ENCODE measurements at regions not wholly inside any gene's neighbourhood (a gene's known extent, or its start where the extent isn't known, plus 50 kb on each side); places are given as distances from the start of the nearest gene placed in this dataset.

DNA sequence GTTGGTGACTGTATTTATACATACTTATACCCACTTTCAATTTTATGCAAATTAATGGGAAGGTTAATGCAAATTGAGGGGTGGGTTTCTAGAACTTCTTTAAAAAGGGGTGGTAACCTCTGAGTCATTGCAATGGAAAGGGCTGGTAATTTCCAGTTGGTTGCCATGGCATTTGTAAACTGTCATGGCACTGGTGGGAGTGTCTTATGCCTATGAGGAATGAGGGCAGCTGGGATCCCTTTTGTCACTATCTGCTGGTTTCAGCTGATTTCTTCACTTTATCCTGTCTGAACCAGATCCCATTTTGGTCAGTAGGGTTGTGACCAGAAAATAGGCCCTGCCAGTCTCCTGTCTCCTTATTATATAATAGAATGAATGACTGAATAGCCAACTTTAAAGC lies 1006.7 kb upstream of the GOT2 start:
- TF ChIP-seq SREBF2 (IDR thresholded peaks at IDR 0.05), result no peak
- Histone ChIP-seq H3K9me3 (no peaks in the 10 kb centered on the region), H3K27ac (no peak overlapping the region), H3K4me3 (no peak overlapping the region), H3K4me1 (no peaks in the 10 kb centered on the region), H3K4me2 (no peak overlapping the region)
- POLR2A ChIA-PET, result no interaction called here
- no peak for FAIRE-seq
- CTCF ChIA-PET, result no interaction called here
- no peak for ATAC-seq
- DNase-seq (ENCODE audit: low read depth in 1 of 2, low spot score in 1 of 2), result no peak

DNA sequence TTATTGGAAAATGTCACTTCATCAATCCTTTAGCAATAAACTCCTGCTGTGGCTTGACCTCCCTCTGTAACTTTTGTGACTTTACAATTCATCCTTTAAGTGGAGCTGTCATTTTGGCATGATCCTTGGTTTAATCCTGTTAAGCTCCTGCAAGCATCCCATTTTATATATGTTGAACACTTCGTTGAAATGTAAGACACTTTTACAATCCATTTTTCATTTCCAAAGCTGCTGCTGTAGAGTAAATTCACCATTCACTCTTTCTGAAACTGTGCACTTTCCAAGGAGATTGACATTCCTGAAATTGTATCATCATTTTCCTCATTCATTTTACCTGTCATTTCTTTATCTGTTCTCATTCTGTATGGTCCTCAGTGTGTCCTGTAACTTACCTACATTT lies 1003.2 kb upstream of the GOT2 start:
- WGBS (ENCODE audit: missing lambda C conversion rate), result 3% methylated on average over 1 of the region's 1 CpG
- ATAC-seq (no peak), FAIRE-seq (no peak), DNase-seq (ENCODE audit: low read depth in 1 of 2, low spot score in 1 of 2) (no peak)
- Histone ChIP-seq H3K9me3 (no peaks in the 10 kb centered on the region), H3K4me3 (no peak overlapping the region), H3K27ac (no peak overlapping the region), H3K4me2 (no peak overlapping the region), H3K4me1 (no peaks in the 10 kb centered on the region)
- ChIA-PET CTCF (no interaction called here), POLR2A (no interaction called here)
- TF ChIP-seq ZSCAN20 (CRISPR knock-in tag; IDR thresholded peaks at IDR 0.05) (no peak), ZFP36 (IDR thresholded peaks at IDR 0.05; ENCODE audit: borderline replicate concordance, partially characterized antibody) (no peak), MYC (IDR thresholded peaks at IDR 0.05; ENCODE audit: borderline replicate concordance, low read length) (no peak), SMC3 (IDR thresholded peaks at IDR 0.05) (no peak), FOSB (CRISPR knock-in tag; IDR thresholded peaks at IDR 0.05) (no peak), PHF8 (IDR thresholded peaks at IDR 0.05; ENCODE audit: borderline replicate concordance, low read depth) (no peak), KDM5A (IDR thresholded peaks at IDR 0.05) (no peak), JUNB (IDR thresholded peaks at IDR 0.05) (no peak), RAD21 (conservative IDR thresholded peaks at IDR 0.05 in 1 of 2, IDR thresholded peaks at IDR 0.05 in 1 of 2) (no peak), EHF (CRISPR knock-in tag; IDR thresholded peaks at IDR 0.05) (no peak), POLR2A (IDR thresholded peaks at IDR 0.05; ENCODE audit: low read length) (no peak), NPAS2 (CRISPR knock-in tag; IDR thresholded peaks at IDR 0.05; ENCODE audit: borderline replicate concordance) (no peak), FOSL2 (IDR thresholded peaks at IDR 0.05) (no peak), FOSL2 (CRISPR knock-in tag; IDR thresholded peaks at IDR 0.05) (no peak), RCOR1 (IDR thresholded peaks at IDR 0.05; ENCODE audit: low read depth, low read length) (no peak)

DNA sequence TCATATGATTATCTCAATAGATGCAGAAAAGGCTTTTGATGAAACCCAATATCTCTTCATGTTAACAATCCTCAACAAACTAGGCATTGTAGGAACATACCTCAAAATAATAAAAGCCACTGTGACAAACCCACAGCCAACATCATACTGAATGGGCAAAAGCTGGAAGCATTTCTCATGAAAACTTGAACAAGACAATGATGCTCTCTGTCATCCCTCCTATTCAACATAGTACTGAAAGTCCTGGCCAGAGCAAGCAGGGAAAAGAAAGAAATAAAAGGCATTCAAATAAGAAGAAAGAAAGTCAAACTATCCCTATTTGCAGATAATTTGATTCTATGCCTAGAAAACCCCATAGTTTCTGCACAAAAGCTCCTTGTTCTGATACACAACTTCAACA lies 999.2 kb upstream of the GOT2 start:
- no peak for ATAC-seq
- Histone ChIP-seq H3K4me3 (no peak overlapping the region), H3K27ac (no peak overlapping the region), H3K4me2 (no peak overlapping the region), H3K4me1 (no peaks in the 10 kb centered on the region), H3K9me3 (no peaks in the 10 kb centered on the region)
- TF ChIP-seq CHD2 (IDR thresholded peaks at IDR 0.05; ENCODE audit: low read length, partially characterized antibody), result no peak
- TF ChIP-seq, protein P1, sequence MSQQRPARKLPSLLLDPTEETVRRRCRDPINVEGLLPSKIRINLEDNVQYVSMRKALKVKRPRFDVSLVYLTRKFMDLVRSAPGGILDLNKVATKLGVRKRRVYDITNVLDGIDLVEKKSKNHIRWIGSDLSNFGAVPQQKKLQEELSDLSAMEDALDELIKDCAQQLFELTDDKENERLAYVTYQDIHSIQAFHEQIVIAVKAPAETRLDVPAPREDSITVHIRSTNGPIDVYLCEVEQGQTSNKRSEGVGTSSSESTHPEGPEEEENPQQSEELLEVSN (IDR thresholded peaks at IDR 0.05; ENCODE audit: borderline replicate concordance, low read depth), result no peak
- no peak for TF ChIP-seq EP300 (IDR thresholded peaks at IDR 0.05)
- no peak for TF ChIP-seq POLR2A (IDR thresholded peaks at IDR 0.05; ENCODE audit: low read length)
- TF ChIP-seq, protein P2, sequence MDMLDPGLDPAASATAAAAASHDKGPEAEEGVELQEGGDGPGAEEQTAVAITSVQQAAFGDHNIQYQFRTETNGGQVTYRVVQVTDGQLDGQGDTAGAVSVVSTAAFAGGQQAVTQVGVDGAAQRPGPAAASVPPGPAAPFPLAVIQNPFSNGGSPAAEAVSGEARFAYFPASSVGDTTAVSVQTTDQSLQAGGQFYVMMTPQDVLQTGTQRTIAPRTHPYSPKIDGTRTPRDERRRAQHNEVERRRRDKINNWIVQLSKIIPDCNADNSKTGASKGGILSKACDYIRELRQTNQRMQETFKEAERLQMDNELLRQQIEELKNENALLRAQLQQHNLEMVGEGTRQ (IDR thresholded peaks at IDR 0.05), result no peak
- TF ChIP-seq, protein P3, sequence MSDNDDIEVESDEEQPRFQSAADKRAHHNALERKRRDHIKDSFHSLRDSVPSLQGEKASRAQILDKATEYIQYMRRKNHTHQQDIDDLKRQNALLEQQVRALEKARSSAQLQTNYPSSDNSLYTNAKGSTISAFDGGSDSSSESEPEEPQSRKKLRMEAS (IDR thresholded peaks at IDR 0.05), result no peak
- TF ChIP-seq CBX8 (IDR thresholded peaks at IDR 0.05), result no peak
- TF ChIP-seq KDM5A (IDR thresholded peaks at IDR 0.05), result no peak
- no peak for TF ChIP-seq EHF (CRISPR knock-in tag; IDR thresholded peaks at IDR 0.05)
- no peak for TF ChIP-seq RCOR1 (IDR thresholded peaks at IDR 0.05; ENCODE audit: low read depth, low read length)
- TF ChIP-seq POLR2AphosphoS2 (conservative IDR thresholded peaks at IDR 0.05; ENCODE audit: low read length), result no peak
- TF ChIP-seq HOXA7 (CRISPR knock-in tag; IDR thresholded peaks at IDR 0.05), result no peak
- TF ChIP-seq ZC3H11A (IDR thresholded peaks at IDR 0.05), result no peak
- TF ChIP-seq NFE2L2 (conservative IDR thresholded peaks at IDR 0.05; ENCODE audit: low read length), result no peak
- no peak for TF ChIP-seq RNF2 (IDR thresholded peaks at IDR 0.05; ENCODE audit: borderline replicate concordance, low read depth)
- TF ChIP-seq HOXB5 (CRISPR knock-in tag; IDR thresholded peaks at IDR 0.05), result no peak
- no peak for TF ChIP-seq CHD4 (IDR thresholded peaks at IDR 0.05; ENCODE audit: borderline replicate concordance)
- TF ChIP-seq EHMT2 (IDR thresholded peaks at IDR 0.05; ENCODE audit: low read depth), result no peak
- no peak for TF ChIP-seq BHLHE40 (IDR thresholded peaks at IDR 0.05; ENCODE audit: low read depth, low read length)
- ChIA-PET CTCF (no interaction called here), POLR2A (no interaction called here)
- no peak for FAIRE-seq
- DNase-seq (ENCODE audit: low read depth in 1 of 2, low spot score in 1 of 2), result no peak
